Activated CD8-positive, alpha-beta memory T cell treated with anti-CD3 and anti-CD28 coated beads, Interleukin-2, amount 10 ng/mL, durations not matched to agents 7 days and 5 days (primary cell): ENCODE measurements at regions not wholly inside any gene's neighbourhood (a gene's known extent, or its start where the extent isn't known, plus 50 kb on each side); places are given as distances from the start of the nearest gene placed in this dataset.

Experiments
- ATAC-seq: fragments of 150-1000 bp; cut with Tn5 transposase; one replicate; pipeline ENCODE4 v1.10.0; 2021; ENCODE audit warnings: moderate library complexity
- CTCF ChIA-PET: fragments of 350-600 bp; sonication (Branson Sonifier 250); formaldehyde crosslinking; loops from one replicate; lab custom pipeline; 2021; ENCODE audit warnings: antibody characterized with exemption; lab: Charles Lee
- DNase-seq: peaks from one replicate; pipeline ENCODE4 v3.0.0-alpha.2; 2020
- H3K27ac Mint-ChIP-seq: one replicate; pipeline ENCODE4 v1.8.0; 2021; ENCODE audit warnings: mild to moderate bottlenecking, mixed read lengths
- H3K27me3 Mint-ChIP-seq: one replicate; pipeline ENCODE4 v1.8.0; 2021; ENCODE audit warnings: mixed read lengths
- H3K36me3 Mint-ChIP-seq: one replicate; pipeline ENCODE4 v1.8.0; 2021; ENCODE audit warnings: mild to moderate bottlenecking, mixed read lengths
- H3K4me1 Mint-ChIP-seq: one replicate; pipeline ENCODE4 v1.8.0; 2021; ENCODE audit warnings: mixed read lengths
- H3K4me3 Mint-ChIP-seq: one replicate; pipeline ENCODE4 v1.8.0; 2021; ENCODE audit warnings: mild to moderate bottlenecking, moderate library complexity, mixed read lengths
- H3K9me3 Mint-ChIP-seq: one replicate; pipeline ENCODE4 v1.8.0; 2022; ENCODE audit warnings: low read depth, mixed read lengths

DNA sequence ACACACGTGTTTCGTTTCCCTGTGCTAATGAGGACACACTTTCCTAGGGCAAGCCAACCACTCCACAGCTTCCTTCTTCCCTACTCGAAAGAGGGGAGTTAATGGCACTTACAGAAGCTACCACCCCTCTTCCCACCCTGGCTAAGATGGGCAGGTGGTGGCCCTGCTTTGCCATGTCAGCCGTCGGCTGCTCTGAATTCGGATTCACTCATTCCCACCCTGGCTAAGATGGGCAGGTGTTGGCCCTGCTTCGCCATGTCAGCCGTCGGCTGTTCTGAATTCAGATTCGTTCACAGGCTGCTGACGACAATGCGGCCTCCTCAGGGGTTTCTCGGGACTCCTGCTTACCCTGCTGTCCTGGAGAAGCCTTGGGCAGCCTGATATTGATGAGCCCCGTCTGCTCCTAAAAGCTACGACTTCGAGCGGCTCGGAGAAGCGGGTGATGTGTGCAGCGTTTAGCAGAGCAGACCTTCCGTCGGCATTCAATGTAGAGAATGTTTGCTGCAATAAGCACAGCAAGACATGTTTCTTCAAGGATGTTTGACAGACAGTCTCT, 56.2 kb upstream of the PPP2R2D start:
- Mint-ChIP-seq H3K27ac (no peak overlapping the region), H3K36me3 (no peaks in the 10 kb centered on the region), H3K9me3 (no peaks in the 10 kb centered on the region), H3K27me3 (no peaks in the 10 kb centered on the region), H3K4me1 (no peaks in the 10 kb centered on the region), H3K4me3 (no peak overlapping the region)
- CTCF ChIA-PET, result no interaction called here
- ATAC-seq (no peak), DNase-seq (no peak)

DNA sequence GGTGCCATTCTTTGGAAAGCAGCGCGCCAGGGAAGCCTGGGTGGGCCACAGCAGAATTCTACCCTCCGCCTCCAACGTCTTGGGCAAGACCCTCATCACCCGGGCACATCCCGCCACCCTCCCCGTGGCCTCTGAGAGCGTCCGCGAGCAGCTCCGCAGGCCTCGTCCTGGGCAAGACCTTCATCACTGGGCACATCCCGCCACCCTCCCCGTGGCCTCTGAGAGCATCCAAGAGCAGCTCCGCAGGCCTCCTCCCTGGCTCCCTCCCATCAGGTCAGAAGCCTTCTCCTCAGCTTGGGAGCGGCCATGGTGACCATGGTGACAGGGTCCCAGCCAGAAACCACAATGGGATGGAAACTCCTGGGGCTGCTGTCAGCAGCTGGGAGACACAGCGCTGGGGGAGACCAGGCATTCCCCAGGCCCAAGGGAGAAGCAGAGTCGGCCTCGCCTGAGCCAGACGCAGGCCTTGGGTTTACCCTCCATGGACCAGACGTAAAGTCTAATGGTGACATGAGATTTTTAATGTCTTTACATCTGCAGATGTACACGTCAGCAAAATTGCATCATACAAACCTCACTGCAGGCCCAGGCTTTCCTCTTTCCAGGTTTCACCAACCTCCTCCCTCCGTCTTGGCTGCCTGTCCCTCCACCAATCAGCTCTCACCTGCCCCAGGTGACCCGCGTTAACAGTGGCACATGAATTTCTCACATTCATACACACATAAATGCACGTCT, 55.1 kb upstream of the PPP2R2D start:
- ATAC-seq (no peak), DNase-seq (no peak)
- no peaks in the 10 kb centered on the region for H3K36me3 Mint-ChIP-seq
- no peaks in the 10 kb centered on the region for H3K9me3 Mint-ChIP-seq
- no peak overlapping the region for H3K4me3 Mint-ChIP-seq
- no peak overlapping the region for H3K27ac Mint-ChIP-seq
- H3K4me1 Mint-ChIP-seq, result no peaks in the 10 kb centered on the region
- no peaks in the 10 kb centered on the region for H3K27me3 Mint-ChIP-seq
- CTCF ChIA-PET, result no interaction called here

DNA sequence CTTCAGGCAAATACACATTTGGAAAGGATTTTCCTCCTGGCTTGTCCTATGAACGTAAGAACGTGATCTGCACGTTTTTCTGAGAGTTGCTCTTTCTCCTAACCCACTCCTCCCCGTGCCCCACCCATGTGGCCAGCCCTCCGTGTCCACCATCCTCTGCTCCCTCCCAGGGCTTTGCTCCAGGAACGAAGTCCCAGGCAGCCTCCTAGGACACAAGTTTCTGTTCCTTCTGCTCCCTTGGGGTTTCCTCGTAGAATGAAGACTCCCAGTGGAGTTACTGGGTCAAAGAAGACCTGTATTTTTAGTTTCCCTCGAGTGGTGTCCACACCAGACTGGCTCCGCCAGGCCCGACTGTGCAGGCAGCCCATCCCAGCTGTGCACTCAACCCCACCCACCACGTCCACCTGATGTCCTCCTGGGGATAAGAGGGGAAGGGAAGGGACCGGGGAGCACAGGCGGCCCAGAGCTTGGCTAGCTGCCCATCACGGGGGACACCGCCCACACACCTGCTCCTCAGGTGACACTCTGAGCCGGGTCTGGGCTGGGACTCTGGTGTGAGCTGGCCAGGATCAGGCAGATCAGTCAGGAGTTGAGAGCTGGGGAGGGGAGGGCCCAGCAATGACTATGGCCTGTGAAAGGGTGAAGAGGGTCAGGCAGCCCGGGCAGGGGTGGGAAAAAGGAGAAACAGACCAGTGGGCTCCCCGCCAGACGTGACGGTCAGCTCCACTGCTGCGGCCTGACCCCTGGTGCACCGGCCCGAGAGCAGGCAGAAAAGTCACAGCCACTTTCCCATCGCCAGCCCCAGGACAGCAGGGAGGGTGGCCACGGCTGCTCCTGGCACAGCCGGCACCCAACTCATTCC, 54.3 kb upstream of the PPP2R2D start:
- Mint-ChIP-seq H3K9me3 (peaks cover 3% of the 10 kb centered on the region), H3K27me3 (no peaks in the 10 kb centered on the region), H3K4me1 (no peaks in the 10 kb centered on the region), H3K27ac (no peak overlapping the region), H3K4me3 (no peak overlapping the region), H3K36me3 (no peaks in the 10 kb centered on the region)
- DNase-seq (no peak), ATAC-seq (no peak)
- CTCF ChIA-PET, result no interaction called here

DNA sequence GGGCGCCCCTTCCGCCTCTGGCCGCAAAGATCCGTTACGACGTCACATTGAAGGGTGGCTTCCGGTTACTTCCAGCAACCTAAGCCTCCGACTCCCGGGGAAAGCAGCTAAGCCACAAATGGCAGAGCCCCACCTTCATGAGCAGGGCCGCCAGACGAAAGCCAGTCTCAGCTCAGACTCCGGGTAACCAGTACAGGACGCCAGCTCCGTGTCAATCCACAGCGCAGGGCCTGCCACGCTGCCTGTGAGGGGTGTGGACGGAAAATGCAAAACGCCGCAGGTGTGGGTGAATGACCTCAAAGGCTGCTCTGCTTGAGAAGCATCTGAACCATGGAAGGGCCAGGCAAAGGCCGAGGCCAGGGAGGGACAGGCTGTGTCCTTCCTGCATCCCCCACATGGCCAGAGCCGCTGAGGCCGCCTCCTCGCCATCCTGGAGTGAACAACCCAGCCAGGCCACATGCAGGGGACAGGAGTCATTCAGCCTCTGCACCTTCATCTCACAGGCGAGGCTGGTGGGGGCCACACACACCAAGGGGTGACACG, 53.5 kb upstream of the PPP2R2D start:
- ATAC-seq, result no peak
- Mint-ChIP-seq H3K27ac (no peak overlapping the region), H3K36me3 (no peaks in the 10 kb centered on the region), H3K27me3 (no peaks in the 10 kb centered on the region), H3K4me1 (no peaks in the 10 kb centered on the region), H3K9me3 (peaks cover 3% of the 10 kb centered on the region), H3K4me3 (no peak overlapping the region)
- no peak for DNase-seq
- CTCF ChIA-PET, result no interaction called here

DNA sequence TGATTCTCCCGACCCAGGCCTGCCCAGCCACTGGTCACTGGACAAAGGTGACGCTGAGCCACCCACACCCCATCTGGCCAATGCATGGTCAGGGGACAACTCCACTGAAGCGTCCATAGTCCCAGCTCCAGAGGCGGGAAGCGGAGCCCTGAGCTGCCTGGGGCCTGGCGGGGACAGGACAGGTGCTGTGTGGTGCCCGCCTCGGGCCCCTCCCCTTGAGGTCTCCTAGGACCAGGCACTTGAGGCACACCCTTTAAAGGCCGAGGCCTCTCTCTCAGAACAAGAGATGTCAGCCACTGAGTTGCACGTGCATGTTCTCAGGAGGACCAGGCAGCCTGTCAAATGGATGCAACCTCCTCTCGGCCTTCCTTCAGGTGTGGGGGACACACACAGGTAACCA, 52.5 kb upstream of the PPP2R2D start:
- peaks cover 3% of the 10 kb centered on the region for H3K9me3 Mint-ChIP-seq
- ATAC-seq (no peak), DNase-seq (no peak)
- H3K4me1 Mint-ChIP-seq, result no peaks in the 10 kb centered on the region
- CTCF ChIA-PET, result no interaction called here
- H3K27ac Mint-ChIP-seq, result no peak overlapping the region
- H3K27me3 Mint-ChIP-seq, result no peaks in the 10 kb centered on the region
- H3K36me3 Mint-ChIP-seq, result no peaks in the 10 kb centered on the region
- no peak overlapping the region for H3K4me3 Mint-ChIP-seq

DNA sequence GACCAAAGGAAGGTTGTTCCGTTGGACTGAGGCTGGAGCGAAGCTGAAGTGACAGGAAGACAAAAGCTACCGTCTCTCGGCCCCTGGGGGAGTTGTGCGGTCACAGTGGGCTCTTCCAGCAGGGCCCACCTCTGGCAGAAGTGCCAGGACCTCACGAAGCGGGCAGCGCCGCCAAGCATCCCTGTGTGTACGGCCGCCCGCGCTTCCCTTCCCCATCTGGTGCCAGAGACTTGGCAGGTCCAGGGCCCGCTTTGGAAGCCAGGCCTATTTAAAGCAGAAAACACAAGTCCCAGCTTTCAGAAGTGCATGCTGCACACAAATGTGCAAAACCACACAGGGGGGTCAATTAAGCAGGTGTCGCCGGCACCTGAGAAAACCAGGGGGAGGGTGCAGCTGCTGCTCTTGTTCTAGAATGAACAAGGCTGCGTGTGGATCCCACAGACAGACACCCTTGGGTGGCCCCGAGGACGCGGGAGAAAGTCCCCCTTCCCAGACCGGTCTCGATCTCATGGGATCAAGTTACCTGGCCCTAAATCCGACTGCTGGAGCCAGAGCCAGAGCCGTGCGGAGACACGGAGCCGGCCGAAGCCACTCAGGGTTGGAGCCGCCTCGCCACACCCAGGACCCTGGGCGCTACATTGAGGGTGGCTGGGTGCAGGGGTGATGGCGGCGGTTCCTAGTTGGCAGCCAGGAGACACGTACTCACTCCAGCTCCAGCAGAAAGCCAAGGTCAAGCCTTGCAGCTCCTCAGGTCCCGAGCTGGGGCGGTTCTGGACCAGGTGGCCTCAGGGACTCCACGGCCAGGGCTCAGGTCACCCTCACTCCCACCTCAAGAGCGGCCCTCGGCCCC, 51.8 kb upstream of the PPP2R2D start:
- CTCF ChIA-PET, result no interaction called here
- Mint-ChIP-seq H3K27ac (no peak overlapping the region), H3K9me3 (peaks cover 3% of the 10 kb centered on the region), H3K27me3 (no peaks in the 10 kb centered on the region), H3K4me1 (no peaks in the 10 kb centered on the region), H3K4me3 (no peak overlapping the region), H3K36me3 (no peaks in the 10 kb centered on the region)
- DNase-seq, result no peak
- no peak for ATAC-seq

DNA sequence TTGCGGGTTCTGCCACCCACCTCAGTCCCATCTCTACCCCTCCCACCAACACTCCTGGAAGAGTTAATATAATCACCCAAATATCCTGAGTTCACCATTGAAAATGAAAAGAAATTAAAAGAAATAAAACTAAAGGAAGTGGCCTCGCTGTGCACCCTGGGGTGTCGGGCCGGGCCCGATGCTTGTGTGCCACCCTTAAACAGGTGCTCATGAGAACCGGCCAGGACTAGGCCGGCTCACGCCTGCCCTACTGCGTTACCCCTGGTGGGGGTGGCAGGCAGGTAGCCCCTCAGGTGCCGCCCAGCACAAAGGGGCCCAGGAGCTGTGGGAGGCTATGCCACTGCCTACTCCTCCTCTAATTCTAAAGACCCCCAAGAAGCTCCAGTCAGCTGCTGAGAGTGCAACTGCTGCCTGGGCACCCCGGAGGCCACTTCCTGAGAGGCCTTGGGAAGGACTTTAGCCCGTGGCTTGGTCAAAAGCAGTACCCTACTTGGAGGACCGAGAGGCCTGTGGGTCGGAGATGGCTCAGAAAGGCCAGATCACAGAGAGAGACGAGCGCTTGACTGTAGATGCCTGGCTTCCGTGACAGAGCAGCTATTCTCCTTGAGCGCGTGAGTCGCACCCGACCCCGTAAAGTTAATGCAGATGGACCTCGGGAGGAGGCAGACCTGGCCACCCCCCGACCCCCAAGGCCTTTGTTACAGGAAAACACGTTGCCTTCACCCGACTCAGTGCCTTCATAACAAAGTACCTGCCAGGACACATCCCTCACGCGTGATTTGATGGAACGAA, 51.0 kb upstream of the PPP2R2D start:
- H3K9me3 Mint-ChIP-seq, result peaks cover 3% of the 10 kb centered on the region
- CTCF ChIA-PET, result no interaction called here
- H3K4me1 Mint-ChIP-seq, result no peaks in the 10 kb centered on the region
- no peaks in the 10 kb centered on the region for H3K27me3 Mint-ChIP-seq
- DNase-seq (no peak), ATAC-seq (no peak)
- no peaks in the 10 kb centered on the region for H3K36me3 Mint-ChIP-seq
- H3K27ac Mint-ChIP-seq, result no peak overlapping the region
- H3K4me3 Mint-ChIP-seq, result no peak overlapping the region

DNA sequence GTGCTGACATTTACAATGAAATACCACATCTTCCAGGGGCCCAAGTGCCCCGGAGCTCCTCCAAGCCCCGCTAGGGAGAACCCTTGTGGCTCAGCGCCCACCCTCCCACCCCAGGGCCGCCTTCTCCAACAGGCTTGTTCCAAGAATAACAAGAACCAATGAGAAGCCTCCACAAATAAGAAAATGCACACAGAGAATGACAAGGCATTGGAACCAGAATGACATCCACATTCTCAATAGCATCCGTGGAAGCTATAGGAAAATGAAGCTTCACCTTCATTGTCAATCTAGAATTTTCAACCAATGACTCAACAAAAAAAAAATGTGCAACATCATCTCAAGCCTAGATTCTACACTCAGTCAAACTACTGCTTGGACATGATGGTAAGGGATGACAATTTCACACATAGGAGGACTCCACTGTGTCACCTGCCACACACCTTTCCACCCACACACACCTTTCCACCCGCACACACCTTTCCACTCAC, 50.4 kb upstream of the PPP2R2D start:
- Mint-ChIP-seq H3K9me3 (peaks cover 3% of the 10 kb centered on the region), H3K36me3 (no peaks in the 10 kb centered on the region), H3K27me3 (no peaks in the 10 kb centered on the region), H3K4me3 (no peak overlapping the region), H3K4me1 (no peaks in the 10 kb centered on the region), H3K27ac (no peak overlapping the region)
- DNase-seq, result no peak
- CTCF ChIA-PET, result no interaction called here
- no peak for ATAC-seq
